ENCODE measurements at regions not wholly inside any gene's neighbourhood (a gene's known extent, or its start where the extent isn't known, plus 50 kb on each side); places are given as distances from the start of the nearest gene placed in this dataset.
"Not testable (repeated sequence)": the region's sequence is repeated elsewhere in the genome, so short reads cannot be mapped to it uniquely, and the experiment has no call there.

DNA sequence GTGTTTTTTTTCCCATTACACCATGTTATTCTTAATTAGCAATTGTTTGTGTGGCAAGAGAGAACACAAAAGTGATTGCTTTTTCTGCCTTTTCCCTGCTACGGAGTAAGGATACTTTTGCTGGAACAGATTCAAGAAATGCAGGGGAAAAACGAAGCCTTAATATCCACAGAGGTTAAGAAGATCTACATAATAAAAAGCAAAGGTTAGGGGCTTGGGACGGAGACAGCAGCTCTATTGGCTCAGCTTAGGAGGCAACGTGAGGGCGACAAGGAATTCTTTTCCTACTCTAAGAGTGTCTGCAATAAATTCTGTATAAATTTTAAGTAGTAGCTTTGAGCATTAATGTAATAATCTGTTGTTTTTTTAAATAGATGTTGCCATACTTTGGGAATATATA lies 693.3 kb downstream of the DTWD2 start:
- no peak for DNase-seq (ENCODE audit: low read depth, low spot score)

GRCh38 chr5:118293378-118293777 lies 695.0 kb downstream of the DTWD2 start:
- no peak for DNase-seq (ENCODE audit: low read depth, low spot score)

DNA sequence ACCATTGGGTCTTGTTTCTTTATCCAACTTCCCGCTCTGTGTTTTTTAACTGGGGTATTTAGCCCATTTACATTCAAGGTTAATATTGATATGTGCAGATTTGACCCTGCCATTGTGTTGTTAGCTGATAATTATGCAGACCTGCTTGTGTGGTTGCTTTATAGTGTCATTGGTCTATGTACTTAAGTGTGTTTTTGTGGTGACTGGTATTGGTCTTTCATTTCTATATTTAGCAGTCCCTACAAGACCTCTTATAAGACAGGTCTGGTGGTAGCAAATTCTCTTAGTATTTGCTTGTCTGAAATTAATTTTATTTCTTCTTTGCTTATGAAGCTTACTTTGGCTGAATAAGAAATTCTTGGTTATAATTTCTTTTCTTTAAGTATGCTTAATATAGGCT lies 698.1 kb downstream of the DTWD2 start:
- DNase-seq (ENCODE audit: low read depth, low spot score) = no peak

DNA sequence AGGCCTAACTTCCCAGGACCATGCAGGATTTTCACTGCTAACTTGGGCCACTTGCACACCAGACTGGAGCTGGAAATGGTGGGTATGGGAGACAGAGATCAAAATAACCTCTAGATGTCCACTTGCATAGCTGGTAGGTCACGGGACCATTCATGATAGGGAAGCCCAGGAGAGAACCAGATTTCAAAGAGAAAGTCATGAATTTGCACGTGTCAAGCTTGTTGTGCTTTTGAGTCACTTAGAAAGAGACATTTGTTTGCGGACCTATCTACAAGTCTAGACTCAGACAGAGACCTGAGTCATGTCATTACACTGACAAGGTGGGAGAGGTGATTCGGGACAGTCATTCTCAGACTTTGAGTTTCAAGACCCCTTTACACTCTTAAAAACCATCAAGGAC lies 704.1 kb downstream of the DTWD2 start:
- not testable (repeated sequence) for DNase-seq (ENCODE audit: low read depth, low spot score)

DNA sequence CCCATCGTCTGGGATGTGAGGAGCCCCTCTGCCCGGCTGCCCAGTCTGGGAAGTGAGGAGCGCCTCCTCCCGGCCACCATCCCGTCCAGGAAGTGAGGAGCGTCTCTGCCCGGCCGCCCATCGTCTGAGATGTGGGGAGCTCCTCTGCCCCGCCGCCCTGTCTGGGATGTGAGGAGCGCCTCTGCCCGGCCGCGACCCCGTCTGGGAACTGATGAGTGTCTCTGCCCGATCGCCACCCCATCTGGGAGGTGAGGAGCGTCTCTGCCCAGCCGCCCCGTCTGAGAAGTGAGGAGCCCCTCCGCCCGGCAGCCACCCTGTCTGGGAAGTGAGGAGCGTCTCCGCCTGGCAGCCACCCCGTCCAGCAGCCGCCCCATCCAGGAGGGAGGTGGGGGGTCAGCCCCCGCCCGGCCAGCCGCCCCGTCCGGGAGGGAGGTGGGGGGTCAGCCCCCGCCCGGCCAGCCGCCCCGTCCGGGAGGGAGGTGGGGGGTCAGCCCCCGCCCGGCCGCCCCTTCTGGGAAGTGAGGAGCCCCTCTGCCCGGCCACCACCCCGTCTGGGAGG lies 705.8 kb downstream of the DTWD2 start:
- not testable (repeated sequence) for DNase-seq (ENCODE audit: low read depth, low spot score)

- DNase-seq (ENCODE audit: low read depth, low spot score) = no peak
These were observed 708.6 kb downstream of the DTWD2 start for GRCh38 chr5:118279540-118280294.

- no peak for DNase-seq (ENCODE audit: low read depth, low spot score)
These were observed 717.8 kb downstream of the DTWD2 start for GRCh38 chr5:118270526-118270925.

DNA sequence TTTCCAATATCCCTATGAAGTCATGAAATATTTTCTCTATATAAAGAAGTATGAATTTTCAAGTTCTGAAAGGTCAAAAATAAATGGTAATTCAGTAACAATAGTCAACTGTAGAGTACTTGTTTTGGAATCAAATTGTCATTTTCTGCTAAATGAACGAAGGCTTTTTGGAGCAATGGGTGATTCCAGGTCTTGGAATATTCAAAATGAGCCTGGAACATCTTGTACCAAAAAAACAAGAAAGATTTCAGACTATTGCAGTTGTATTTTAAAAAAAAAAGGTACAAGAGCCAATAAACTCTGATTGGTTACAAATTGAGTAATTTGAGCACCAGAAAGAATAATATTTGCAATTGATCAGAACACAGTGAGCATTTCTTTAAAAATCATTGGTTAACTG lies 730.1 kb downstream of the DTWD2 start:
- no peak for DNase-seq (ENCODE audit: low read depth, low spot score)

DNA sequence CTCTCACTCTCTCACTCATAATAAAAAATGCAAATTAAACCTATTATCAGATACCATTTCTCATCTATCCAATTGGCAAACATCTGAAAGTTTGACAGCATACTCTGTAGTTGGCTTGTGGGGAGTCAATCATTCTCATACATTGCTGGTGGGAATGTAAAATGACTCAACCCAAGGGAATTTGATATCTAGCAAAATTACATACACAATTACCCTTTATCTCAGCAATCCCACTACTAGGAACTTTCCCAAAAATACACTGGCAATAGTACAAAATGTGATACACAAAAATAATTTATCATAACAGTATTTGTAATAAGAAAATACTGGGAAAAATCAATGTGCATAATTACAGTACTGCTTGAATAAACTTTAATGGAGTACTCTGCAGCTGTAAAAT lies 731.3 kb downstream of the DTWD2 start:
- no peak for DNase-seq (ENCODE audit: low read depth, low spot score)

- DNase-seq (ENCODE audit: low read depth, low spot score) = no peak
These were observed 734.9 kb downstream of the DTWD2 start for GRCh38 chr5:118253225-118254061.

DNA sequence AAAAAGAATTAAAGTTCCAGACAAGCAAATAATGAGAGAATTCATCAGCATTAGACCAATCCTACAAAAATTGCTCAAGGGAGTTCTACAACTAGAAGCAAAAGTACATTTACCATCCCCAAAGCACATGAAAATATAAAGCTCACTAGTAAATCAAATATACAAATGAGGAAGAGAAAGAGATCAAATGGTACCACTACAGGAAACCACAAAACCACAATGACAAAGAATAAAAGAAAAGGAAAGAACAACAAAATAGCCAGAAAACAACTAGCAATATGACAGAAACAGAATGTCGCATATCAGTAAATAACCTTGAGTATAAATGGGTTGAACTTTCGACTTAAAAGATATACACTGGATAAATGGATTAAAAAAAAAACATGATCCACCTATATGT lies 739.0 kb downstream of the DTWD2 start:
- no peak for DNase-seq (ENCODE audit: low read depth, low spot score)

DNA sequence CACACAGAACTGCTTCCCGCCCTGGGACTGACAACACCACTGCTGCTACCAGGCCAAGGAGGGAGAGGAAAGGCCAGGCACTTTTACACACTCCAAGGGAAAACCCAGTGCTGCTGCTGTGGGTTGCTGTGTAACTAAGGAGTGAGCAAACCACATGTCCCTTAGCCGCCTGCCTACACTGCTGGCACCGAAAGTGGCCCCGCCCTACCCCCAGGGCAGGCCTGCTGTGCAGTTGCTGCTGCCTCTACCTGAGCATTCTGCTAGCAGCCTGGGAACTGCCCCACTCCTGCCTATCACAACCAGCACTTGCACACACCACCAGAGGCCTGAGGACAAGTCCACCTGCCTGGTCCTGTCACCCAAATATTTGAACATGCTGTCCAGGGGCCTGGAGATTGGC lies 740.9 kb downstream of the DTWD2 start:
- DNase-seq (ENCODE audit: low read depth, low spot score) = no peak

DNA sequence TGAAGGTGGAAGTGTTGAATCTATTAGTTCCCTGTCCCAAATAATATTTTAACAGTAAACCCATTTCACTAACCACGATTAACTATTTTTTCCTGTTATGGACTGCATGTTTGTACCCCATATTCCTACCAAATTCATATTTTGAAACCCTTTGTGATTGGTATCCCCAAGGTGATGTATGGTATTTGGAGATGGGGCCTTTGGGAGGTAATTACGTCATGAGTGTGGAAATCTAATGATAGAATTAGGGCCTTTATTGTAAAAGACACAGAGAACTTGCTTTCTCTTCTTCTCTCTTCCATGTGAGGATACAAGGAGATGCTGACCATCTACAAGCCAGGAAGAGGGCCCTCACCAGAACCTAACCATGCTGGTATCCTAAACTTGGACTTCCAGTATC lies 744.7 kb downstream of the DTWD2 start:
- no peak for DNase-seq (ENCODE audit: low read depth, low spot score)

DNA sequence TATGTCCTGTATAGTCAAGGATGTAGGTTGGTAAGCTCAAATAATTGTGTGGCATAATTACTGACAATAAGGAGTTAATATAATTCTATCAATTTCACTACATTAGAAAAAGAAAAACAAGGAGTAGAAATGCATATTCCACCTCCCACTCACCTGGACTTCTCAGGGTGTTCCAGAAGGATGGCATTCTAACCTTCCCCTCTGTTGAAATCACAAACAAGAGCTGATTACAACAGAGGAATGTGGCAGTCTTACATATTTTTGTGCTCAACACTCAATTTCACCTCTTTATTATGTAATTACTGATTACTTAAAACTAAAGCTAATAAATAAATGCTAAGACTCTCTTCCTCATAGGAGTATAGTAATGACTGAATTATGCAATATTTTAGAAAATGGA lies 745.3 kb downstream of the DTWD2 start:
- DNase-seq (ENCODE audit: low read depth, low spot score) = no peak

GRCh38 chr5:118236108-118236849 lies 752.1 kb downstream of the DTWD2 start:
- DNase-seq (ENCODE audit: low read depth, low spot score) = no peak

DNA sequence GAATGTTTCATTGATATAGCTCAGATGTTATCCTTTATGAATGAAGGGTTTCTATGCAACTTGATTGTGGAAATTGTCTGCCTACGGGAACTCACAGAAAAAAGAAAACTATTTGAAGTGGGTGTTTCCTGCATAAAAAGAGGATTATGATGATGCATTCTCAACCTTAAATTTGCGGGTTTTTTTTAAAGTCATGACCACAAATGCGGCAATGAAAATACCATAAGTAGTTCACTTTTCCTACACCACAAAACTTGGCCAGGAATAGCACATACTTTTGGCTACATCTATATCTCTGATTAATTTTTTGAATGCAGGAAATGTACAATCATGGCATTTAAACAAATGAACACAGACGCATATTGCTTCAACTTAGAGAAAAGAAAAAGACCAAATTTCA lies 754.7 kb downstream of the DTWD2 start:
- no peak for DNase-seq (ENCODE audit: low read depth, low spot score)

- no peak for DNase-seq (ENCODE audit: low read depth, low spot score)
These were observed 759.9 kb downstream of the DTWD2 start for GRCh38 chr5:118228489-118228888.

GRCh38 chr5:118224546-118224945 lies 763.8 kb downstream of the DTWD2 start:
- no peak for DNase-seq (ENCODE audit: low read depth, low spot score)

DNA sequence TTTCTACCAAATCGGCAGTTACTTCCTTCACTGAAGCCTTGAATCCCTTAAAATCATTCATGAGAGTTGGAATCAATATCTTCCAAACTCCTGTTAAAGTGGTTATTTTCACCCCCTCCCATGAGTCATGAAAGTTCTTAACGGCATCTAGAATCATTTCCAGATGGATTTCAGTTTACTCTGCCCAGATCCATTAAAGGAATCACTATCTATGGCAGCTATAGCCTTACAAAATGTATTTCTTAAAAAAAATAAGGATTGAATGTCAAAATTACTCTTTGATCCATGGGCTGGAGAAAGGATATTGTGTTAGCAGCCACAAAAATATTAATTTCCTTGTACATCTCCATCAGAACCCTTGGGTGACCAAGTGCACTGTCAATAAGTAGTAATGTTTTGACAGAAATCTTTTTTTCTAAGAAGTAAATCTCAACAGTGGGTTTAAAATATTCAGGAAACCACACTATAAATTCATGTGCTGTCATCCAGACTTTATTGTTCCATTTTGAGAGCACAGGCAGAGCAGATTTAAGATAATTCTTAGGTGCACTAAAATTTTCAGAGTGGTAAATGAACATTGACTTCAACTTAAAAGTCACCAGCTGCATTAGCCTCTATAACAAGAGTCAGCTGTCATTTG lies 767.7 kb downstream of the DTWD2 start:
- no peak for DNase-seq (ENCODE audit: low read depth, low spot score)

DNA sequence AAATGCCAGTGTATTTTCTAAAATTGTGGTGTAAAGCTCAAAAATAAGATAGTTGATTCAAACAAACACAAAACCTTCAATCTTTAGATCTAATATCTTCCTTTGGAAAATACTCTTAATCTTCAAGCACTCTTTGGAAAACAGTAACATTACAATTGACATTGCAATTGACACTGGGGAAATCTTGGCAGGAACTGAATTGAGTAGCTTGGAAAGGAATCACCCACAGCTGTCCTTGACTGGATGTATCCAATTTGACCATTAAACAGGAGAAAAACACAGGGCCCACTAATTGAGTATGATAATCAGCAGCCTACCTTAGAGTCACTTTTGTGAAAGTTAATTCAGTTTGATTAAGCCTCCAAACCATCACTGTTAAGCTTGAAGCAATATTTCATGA lies 776.7 kb downstream of the DTWD2 start:
- no peak for DNase-seq (ENCODE audit: low read depth, low spot score)

DNA sequence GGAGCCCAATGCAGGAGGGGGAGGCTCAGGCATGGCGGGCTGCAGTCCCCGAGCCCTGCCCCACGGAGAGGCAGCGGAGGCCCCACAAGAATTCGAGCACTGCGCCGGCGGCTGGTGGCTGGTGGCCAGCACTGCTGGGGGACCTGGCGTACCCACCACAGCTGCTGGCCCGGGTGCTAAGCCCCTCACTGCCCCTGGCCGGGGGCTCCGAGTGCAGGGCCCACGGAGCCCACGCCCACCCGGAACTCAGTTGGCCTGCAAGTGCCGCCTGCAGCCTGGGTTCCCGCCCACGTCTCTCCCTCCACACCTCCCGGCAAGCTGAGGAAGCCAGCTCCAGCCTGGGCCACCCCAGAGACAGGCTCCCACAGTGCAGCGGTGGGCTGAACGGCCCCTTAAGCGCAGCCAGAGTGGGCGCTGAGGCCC lies 780.3 kb downstream of the DTWD2 start:
- no peak for DNase-seq (ENCODE audit: low read depth, low spot score)

DNA sequence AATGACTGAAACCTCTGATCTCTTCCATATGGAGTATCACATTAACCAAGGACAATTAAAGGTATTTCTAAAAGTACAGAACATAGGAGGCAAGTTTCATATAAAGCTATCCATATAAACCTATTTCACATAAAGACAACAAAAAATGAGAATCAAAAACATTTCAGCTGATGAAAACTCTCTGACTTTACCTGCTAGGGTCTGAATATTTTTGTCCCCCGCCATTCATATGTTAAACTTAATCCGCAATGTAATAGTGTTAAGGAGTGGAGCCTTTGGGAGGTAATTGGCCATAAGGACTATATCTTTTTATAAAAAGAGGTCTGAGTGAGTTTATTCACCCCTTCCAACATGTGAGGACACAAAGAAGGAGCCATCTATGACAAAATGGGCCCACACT lies 788.5 kb downstream of the DTWD2 start:
- no peak for DNase-seq (ENCODE audit: low read depth, low spot score)

Data from brain pericyte (primary cell).